ENCODE measurements at regions not wholly inside any gene's neighbourhood (a gene's known extent, or its start where the extent isn't known, plus 50 kb on each side); places are given as distances from the start of the nearest gene placed in this dataset.
"Not testable (repeated sequence)": the region's sequence is repeated elsewhere in the genome, so short reads cannot be mapped to it uniquely, and the experiment has no call there.

DNA sequence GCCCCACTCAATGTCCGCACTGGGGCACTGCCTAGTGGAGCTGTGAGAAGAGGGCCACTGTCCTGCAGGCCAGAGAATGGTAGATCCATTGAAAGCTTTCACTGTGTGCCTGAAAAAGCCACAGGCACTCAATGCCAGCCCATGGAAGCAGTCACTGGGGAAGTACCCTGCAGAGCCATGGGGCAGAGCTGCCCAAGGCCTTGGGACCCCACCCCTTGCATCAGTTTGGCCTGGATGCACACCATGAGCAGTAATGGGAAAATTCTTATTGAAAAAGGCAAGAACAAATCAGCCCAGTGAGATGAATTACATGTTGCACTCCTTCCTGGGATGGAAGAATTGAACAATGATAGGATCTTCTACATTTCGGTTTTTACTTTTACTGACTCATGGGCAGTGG is 447.1 kb downstream of the SPATA31A1 start:
- H3K27me3 ChIP-seq (ENCODE audit: insufficient read depth, low read length); H3K27me3 Mint-ChIP-seq; POLR2A ChIA-PET (ENCODE audit: partially characterized antibody); H3K9me3 Mint-ChIP-seq; H3K9me3 ChIP-seq (ENCODE audit: control insufficient read depth in 1 of 2, low read length in 2 of 2); H3K4me1 ChIP-seq (ENCODE audit: insufficient read depth, low read length); H3K27ac Mint-ChIP-seq; H3K4me3 ChIP-seq (ENCODE audit: low read length in 2 of 2); H3K36me3 Mint-ChIP-seq; DNase-seq; H3K36me3 ChIP-seq (ENCODE audit: insufficient read depth, low read length); CTCF ChIA-PET (ENCODE audit: partially characterized antibody); H3K4me3 Mint-ChIP-seq; H3K4me1 Mint-ChIP-seq; intact Hi-C loops (cut with micrococcal nuclease); H3K27ac ChIP-seq (ENCODE audit: low read depth, low read length): not testable (repeated sequence)

DNA sequence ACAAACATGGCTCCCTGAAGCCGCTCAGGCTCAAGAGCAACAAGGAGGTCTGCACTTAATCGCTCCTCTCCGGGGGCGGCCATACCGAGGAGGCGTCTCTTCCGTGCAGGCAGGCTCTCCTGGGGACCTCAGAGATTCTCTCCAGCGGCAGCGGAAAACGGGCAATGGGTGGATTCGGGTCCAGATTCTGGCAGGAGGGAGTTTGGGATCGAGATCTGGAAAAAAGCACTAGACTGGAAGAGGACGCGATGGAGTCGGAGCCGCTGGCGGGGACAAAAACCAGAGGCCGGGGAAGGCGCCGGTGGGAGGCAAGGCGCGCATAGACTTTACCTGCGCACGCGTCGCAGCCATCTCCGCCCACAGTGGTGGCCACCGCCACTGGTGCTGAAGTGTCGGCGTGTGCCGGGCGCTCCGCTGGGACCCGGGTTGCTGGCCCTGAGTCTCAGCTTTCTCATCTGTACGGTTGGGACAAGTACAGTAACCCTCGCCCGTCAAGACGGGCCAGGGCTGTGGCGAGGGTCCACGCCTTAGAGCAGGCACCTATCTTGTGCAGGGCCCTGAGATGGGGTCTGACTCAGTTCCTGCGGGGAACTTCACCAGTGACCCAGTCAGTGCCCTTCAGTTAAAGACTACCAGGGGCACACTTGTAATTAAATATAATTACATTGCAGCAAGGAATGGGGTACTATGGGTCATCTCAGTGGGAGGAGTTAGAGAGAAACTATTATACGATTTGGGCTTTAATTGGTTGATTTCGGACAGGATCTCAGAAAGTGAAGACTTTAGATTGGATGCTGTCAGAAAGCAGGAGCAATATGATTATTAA is 454.1 kb downstream of the SPATA31A1 start:
- H3K4me3 ChIP-seq (ENCODE audit: low read length in 2 of 2): peak overlapping the region; percentile 36 to 52
- H3K9me3 ChIP-seq (ENCODE audit: control insufficient read depth in 1 of 2, low read length in 2 of 2); H3K36me3 Mint-ChIP-seq; H3K27me3 Mint-ChIP-seq; CTCF ChIA-PET (ENCODE audit: partially characterized antibody); H3K4me1 ChIP-seq (ENCODE audit: insufficient read depth, low read length); POLR2A ChIA-PET (ENCODE audit: partially characterized antibody); intact Hi-C loops (cut with micrococcal nuclease); H3K9me3 Mint-ChIP-seq; H3K27me3 ChIP-seq (ENCODE audit: insufficient read depth, low read length); H3K36me3 ChIP-seq (ENCODE audit: insufficient read depth, low read length): not testable (repeated sequence)
- peak; percentile 60 to 89 (median 82) for DNase-seq
- H3K4me3 Mint-ChIP-seq: peak overlapping the region; percentile 94 to 100 (median 98)
- H3K27ac Mint-ChIP-seq: peak overlapping the region; percentile 78 to 97 (median 96)
- H3K27ac ChIP-seq (ENCODE audit: low read depth, low read length): peak overlapping the region; percentile 26
- peaks cover 3 to 10% (median 7%) of the 10 kb centered on the region in 4 donors for H3K4me1 Mint-ChIP-seq

DNA sequence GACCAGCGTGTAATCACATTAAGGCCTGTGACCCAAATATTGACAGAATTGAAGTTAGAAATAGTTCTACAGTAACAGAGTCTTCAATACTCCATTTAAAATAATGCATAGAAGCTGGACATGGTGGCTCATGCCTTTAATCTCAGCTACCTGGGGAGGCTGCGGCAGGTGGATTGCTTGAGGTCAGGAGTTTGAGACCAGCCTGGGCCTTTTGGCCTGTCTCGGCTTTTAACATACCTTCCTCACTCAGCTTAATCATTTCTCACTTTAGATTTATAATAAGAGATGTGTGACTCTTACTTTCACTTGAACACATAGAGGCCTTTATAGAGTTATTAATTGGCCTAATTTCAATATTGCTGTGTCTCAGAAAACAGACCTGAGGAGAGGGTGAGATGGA is 454.9 kb downstream of the SPATA31A1 start:
- intact Hi-C loops (cut with micrococcal nuclease); H3K36me3 Mint-ChIP-seq; H3K27me3 Mint-ChIP-seq; H3K4me1 ChIP-seq (ENCODE audit: insufficient read depth, low read length); H3K9me3 ChIP-seq (ENCODE audit: control insufficient read depth in 1 of 2, low read length in 2 of 2); CTCF ChIA-PET (ENCODE audit: partially characterized antibody); H3K27ac Mint-ChIP-seq; POLR2A ChIA-PET (ENCODE audit: partially characterized antibody); H3K27me3 ChIP-seq (ENCODE audit: insufficient read depth, low read length); H3K36me3 ChIP-seq (ENCODE audit: insufficient read depth, low read length); DNase-seq; H3K4me3 ChIP-seq (ENCODE audit: low read length in 2 of 2); H3K27ac ChIP-seq (ENCODE audit: low read depth, low read length); H3K9me3 Mint-ChIP-seq: not testable (repeated sequence)
- Mint-ChIP-seq H3K4me3 (peak overlapping the region in 1 of 8 donors; percentile 65), H3K4me1 (peaks cover 3 to 10% (median 7%) of the 10 kb centered on the region in 4 donors)

GRCh38 chr9:39811615-39812014 is 456.1 kb downstream of the SPATA31A1 start:
- H3K27me3 ChIP-seq (ENCODE audit: insufficient read depth, low read length); H3K27ac Mint-ChIP-seq; H3K27ac ChIP-seq (ENCODE audit: low read depth, low read length); DNase-seq; H3K9me3 ChIP-seq (ENCODE audit: control insufficient read depth in 1 of 2, low read length in 2 of 2); intact Hi-C loops (cut with micrococcal nuclease); H3K4me3 ChIP-seq (ENCODE audit: low read length in 2 of 2); H3K36me3 Mint-ChIP-seq; CTCF ChIA-PET (ENCODE audit: partially characterized antibody); POLR2A ChIA-PET (ENCODE audit: partially characterized antibody); H3K36me3 ChIP-seq (ENCODE audit: insufficient read depth, low read length); H3K4me3 Mint-ChIP-seq; H3K4me1 ChIP-seq (ENCODE audit: insufficient read depth, low read length); H3K9me3 Mint-ChIP-seq; H3K27me3 Mint-ChIP-seq: not testable (repeated sequence)
- peaks cover 3 to 10% (median 7%) of the 10 kb centered on the region in 4 donors for H3K4me1 Mint-ChIP-seq

DNA sequence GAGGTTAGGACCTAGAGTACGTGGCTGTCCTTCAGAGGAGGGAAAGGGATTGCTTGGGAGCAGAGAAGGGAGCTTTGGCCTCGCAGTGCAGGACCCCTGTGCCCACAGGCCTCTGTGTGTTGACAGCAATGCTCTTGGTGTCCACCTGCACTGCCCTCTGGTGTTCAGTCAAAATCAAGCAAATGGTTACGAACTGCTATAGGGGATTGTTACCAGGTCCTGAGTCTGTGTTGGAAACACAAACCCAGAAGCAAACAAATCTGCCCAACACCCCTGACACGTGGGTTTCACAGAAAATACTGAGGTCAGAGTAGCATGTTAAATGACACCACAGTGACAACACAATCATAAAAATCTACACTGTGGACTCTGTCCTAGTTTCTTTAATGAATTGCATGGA is 473.0 kb downstream of the SPATA31A1 start:
- H3K9me3 ChIP-seq (ENCODE audit: control insufficient read depth in 1 of 2, low read length in 2 of 2); H3K4me1 ChIP-seq (ENCODE audit: insufficient read depth, low read length); H3K4me3 ChIP-seq (ENCODE audit: low read length in 2 of 2); H3K27me3 Mint-ChIP-seq; H3K4me1 Mint-ChIP-seq; H3K27ac Mint-ChIP-seq; H3K36me3 ChIP-seq (ENCODE audit: insufficient read depth, low read length); intact Hi-C loops (cut with micrococcal nuclease); H3K27ac ChIP-seq (ENCODE audit: low read depth, low read length); H3K4me3 Mint-ChIP-seq; H3K9me3 Mint-ChIP-seq; H3K27me3 ChIP-seq (ENCODE audit: insufficient read depth, low read length); DNase-seq; POLR2A ChIA-PET (ENCODE audit: partially characterized antibody); CTCF ChIA-PET (ENCODE audit: partially characterized antibody): not testable (repeated sequence)
- peaks cover 2 to 15% of the 10 kb centered on the region in 2 donors for H3K36me3 Mint-ChIP-seq

Measured in CD4-positive, alpha-beta memory T cell (primary cell).